ENCODE measurements at regions not wholly inside any gene's neighbourhood (a gene's known extent, or its start where the extent isn't known, plus 50 kb on each side); places are given as distances from the start of the nearest gene placed in this dataset.

DNA sequence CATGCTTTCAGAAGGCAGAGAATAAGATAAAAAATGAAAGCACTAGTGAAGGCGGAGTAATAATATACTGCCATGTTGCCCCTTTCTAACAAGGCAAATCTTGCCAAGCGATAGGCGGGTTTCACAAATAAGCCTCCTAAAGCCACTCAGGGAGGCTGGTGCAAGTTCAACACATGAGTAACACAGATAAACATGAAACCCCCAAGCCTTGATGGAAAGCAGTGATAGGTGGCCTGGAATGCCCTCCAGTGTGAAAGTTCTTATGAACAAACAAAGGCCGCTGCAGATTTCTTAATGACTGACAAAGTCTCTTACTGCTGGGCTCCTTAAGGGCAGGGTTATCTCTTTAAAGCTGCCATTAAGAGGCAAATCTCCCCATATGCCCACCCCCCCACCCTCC lies 154.7 kb downstream of the ZDHHC21 start:
- TF ChIP-seq CTCF (conservative IDR thresholded peaks at IDR 0.05; ENCODE audit: low read depth, low read length) (no peak), EZH2 (IDR thresholded peaks at IDR 0.05; ENCODE audit: low read length, unreplicated experiment) (no peak)

All from PC-3 (cell line).